HG03520 (cell line): ENCODE measurements at regions not wholly inside any gene's neighbourhood (a gene's known extent, or its start where the extent isn't known, plus 50 kb on each side); places are given as distances from the start of the nearest gene placed in this dataset.

ENCODE experiments used
- ATAC-seq: cut with Tn5 transposase; IDR thresholded peaks from one replicate; pipeline ENCODE4 v1.9.1; 2021; ENCODE audit warnings: mild to moderate bottlenecking, moderate library complexity; ENCODE audit not compliant: unreplicated experiment

DNA sequence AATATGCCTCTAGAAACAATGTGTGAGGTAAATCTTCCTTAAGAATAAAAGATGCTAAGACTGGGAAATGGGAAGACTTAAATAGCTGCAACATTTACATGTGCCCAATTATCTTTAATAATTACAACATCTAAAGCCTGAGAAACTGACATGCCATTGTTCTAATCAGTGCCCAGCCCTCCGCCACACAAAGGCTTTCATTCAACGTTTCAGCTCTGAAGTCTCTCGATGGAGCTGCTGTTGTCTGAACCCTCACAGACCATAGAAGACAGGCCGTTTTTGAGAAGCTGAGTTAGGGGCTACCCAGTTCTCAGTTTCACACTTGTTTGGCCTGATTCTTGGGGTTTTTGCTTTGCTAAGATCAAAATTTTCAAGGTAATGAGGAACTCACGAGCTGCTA lies 315.4 kb upstream of the CHST9 start:
- no peak for ATAC-seq

DNA sequence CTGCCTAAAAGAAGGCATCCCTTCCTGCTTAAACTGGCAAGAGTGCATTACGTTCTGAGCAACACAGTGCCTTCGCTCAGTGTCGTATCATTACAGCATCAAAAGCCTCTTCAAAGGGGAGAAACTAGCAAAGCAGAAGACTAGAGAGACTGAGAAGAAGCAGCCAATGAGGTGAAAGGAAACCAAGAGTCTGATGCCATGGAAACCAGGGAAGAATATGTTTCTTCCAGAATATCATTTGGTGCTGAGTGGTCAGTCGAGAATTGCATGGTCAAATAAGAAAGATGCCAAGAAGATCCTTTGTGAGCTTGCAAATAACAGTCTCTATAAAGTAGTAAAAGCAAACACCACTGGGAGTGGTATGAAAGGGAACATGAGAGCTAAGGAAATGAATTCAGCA lies 312.1 kb upstream of the CHST9 start:
- no peak for ATAC-seq

DNA sequence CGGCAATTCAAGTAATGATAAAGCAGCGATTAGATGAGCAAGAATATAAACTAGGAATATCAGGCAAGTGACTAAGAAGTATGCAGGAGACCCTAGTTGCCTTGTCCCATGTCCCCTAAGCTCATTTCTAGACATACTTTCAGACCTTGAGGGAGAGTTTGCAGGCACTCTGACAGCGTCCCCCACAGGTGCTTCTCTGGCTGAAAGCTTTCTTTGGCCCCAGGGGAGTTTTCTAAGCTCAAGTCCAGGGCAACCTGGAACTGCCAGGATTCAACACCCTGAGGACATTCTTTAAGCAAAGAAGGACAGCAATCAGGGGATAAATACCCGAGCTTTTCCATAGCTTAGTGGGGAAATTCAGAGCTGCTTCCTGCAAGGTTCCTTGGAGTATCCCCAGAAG lies 308.1 kb upstream of the CHST9 start:
- no peak for ATAC-seq

DNA sequence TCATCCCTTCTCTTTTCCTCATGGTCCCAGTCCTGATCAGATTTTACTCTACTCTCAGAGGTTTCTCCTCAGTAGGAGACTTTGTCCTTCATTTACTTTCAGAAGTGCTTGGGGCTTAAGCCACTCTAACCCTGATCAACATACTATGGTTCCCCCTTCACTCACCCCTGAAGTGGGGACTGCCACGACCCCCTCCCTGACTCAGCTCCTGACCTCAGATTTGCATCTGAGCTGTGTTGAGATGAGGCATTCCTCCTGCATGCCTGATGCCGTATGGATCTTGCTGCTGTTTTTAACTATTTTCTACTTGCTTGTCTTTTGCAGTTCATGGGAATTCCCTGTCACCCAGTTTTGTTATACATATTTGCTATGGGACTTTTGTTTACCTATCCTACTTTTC lies 306.7 kb upstream of the CHST9 start:
- ATAC-seq, result no peak

DNA sequence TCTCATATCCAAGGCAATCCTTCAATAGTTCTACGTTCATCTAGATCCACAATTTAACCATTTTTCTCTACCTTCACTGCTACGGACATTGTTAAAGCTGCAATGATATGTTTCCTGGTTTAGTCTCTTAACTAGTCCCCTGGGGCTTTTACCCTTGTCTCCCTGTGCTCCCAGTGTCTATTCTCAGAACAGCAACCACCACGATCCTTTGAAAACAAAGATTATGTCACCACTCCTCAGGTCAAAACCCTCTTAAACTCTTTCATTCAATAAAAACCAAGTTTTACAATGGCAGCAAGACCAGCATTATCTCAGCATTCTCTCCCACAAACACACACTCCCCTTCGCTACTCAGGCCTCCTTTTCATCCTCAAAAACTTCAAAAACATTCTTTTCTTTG lies 298.2 kb upstream of the CHST9 start:
- ATAC-seq, result no peak

DNA sequence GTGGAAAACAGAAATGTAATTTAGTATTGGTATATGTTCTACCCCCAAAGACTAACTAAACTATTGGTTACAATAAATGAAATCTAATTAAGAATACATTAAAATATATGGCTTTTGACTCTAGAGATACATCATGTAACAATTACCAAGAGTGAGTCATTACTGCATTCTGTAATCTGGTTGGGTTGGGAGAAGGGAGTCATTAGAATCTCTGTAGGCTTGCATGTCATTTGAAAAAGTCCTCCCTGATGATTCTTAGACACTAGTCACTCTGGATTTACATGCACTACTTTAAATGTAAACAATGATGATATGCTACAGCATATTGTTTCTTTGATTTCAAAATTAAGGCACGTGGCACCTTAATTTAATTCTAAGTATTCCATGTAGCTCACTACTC lies 293.4 kb upstream of the CHST9 start:
- ATAC-seq, result no peak

DNA sequence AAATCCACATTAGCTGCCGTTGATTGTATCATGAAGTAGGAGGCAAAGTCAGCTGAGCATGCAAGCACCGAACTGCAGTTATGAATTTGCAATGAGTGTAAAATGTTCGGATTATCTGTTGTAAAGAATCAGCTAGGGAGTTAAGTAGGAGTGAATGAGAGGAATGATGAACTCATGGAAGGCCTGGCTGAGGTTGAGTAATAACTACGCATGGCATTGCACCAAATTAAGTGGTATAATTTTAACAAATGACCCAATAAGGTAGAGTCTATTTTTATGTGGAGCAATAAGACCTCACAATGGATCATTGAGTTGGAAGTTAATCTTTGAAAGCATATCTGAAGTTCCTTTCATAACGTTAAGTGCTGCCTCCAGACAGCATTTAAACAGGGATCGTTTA lies 288.2 kb upstream of the CHST9 start:
- no peak for ATAC-seq

DNA sequence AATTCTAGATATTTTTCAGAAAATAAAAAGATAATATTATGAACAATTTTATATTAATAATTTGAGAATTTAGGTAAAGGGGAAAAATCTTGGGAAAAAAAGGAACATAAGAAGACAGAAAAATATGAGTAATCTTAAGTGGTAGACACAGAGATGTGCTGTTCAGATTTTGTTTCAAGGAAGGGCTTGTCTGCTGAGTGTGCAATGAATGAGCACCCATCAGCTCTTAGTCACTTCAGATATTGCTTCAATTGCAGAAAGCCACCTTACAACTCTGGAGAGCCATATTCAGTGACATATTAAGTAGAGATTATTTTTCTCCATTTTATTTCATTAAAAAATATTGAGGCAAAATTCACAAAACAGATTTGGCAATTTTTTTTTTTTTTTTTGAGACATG lies 282.0 kb upstream of the CHST9 start:
- no peak for ATAC-seq

DNA sequence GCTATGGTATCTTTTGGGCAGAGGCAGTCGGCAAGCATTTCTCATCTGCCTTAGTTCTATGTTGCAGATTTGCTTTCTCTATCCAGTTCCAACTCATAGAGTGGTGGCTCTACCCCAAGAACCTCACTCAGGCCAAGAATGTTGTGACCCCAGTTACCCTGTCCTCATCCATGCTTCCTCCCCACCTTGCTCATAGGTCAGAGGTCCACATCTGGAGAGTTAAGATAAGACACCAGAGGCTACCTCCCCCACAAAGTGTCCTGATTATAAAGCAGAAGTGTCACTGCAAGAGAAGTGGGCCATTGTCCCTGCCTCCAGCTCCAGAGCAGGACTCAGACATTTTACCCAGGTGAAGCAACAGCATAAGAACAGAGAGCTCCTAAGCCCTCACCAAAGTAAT lies 276.8 kb upstream of the CHST9 start:
- ATAC-seq, result no peak

DNA sequence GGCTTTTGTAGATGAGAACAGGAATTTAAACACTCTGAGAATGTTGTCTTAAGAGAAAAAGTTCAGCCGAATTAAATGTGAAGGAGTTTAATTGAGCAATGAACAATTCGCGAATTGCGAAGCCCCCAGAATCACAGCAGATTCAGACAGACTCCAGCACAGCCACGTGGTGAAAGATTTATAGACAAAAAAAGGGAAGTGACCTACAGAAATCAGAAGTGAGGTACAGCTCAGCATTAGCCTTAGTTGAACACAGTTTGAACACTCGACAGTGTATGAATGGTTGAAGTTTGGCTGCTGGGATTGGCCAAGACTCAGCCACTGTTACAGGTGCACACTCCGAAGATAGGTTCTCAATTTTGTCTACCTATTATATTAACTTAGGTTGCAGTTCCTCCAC lies 264.0 kb upstream of the CHST9 start:
- ATAC-seq, result no peak

DNA sequence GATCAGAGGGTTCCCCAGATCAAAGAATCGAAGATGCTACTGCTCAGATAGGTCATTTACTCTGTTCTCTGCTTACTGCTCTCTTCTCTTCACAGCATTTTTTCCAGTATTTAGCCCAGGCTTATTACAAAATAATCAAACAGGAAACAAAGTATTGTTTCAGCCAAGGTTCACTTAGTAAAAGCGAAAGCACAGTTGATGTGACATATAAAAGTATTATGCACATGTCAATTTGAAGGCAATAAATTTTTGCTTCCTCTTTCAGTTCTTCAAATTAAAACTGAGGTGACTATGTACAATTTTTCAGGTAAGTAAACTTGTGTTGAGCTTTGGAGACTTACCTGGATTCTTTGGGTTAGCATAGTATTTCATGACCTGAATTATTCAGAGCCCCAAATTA lies 262.8 kb upstream of the CHST9 start:
- no peak for ATAC-seq

DNA sequence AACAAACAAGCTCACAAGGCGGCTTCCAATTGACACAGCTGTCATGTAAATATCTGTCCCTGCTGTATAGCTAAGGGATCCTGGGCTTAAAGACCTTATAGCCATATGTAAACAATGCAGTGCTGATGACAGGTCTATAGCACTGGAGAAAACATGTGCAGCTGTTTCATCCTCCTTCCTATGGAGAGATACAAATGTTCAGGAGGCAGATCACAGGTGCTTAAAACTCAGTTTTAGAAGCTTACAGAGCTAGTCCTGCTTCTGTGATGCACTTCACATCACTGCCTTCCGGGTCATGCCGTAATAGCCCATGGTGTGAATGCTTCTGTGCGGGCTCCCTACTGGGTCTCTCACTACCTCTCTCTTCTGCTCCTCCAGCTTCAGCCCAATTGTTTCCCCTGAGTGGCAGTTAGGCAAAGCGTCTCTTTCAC lies 262.4 kb upstream of the CHST9 start:
- no peak for ATAC-seq

DNA sequence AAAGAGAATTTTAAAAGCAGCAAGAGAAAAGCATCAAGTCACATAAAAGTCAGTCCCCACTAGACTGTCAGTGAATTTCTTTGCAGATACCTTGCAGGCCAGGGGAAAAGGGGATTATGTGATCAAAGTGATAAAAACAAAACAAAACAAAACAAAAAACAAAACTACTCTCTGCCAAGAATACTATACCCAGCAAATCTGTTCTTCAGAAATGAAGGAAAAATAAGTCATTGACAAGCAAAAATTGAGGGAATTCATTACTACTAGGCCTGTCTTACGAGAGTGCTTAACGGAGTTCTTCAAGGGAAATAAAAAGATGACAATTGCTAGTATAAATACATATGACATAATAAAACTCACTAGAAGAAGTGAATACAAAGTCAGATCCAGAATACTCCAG lies 245.5 kb upstream of the CHST9 start:
- no peak for ATAC-seq

DNA sequence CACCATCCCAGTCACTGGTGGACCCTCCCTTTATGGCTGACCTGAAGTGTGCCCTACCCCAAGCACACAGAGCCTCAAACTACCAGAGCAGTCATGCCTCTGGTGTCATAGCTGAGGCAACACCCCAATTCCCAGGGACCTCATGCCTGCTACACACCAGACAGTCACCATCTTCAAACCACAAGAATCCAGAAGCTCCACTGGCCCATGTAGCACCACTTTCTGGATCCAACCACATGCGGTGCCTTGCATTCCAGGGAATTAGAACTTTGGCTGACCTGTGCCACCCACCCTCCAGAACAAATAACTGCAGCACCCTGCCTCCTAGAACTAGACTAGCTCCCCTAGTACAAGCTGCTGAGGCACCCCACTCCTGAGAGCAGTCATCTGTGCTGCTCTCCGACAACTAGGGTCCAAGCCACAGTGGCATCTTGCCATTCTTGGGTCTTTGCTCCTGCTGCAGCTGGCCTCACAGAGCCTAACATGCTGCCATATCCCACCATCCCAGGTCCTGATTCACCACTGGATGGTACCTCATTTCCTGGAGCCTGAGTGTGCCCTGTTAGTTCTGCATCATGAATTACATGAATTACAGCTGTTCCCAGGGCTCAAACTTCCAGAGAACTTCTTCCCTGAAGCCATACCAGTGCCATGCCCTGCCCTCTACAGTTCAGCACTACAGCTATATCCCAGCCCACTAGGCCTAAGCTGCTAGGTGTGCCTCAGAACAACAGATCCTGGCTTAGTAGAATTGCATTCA lies 243.8 kb upstream of the CHST9 start:
- ATAC-seq, result no peak

DNA sequence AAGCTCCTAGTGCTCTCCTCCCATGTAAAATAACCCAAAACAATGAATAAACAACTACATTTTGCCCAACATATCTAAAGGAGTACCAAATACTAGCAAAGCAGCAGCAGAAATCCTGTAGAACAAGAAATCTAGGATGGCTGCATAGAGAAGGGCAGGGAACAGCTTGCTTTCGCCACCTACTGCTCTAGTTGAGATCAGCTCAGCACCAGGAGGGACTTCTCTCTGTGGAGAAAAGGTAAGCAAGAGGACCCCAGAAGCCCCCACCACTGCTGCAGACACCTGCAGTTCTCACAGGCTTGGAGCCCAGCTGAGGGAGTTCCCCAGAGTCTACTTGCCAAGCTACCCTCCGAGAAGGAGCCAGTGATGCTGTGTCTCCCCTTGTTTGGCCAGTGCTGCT lies 243.0 kb upstream of the CHST9 start:
- ATAC-seq, result no peak

DNA sequence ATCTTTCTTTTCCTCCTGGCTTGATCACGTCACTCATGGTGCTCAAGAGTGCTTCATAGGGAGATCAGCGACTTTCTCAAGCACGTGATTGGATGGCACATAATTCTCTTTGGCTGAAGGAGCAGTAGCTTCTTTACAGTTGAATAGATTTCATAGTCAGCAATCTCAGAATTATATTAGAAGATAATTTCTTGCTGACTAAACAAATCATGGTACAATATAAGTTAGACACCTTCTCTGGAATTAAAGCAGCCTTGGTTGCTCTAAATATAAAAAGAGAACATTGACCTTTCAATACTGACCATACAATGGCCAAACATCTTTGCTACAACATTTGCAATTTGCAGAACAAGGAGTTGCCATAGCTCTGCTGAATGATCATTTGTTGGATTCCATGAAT lies 238.5 kb upstream of the CHST9 start:
- no peak for ATAC-seq

DNA sequence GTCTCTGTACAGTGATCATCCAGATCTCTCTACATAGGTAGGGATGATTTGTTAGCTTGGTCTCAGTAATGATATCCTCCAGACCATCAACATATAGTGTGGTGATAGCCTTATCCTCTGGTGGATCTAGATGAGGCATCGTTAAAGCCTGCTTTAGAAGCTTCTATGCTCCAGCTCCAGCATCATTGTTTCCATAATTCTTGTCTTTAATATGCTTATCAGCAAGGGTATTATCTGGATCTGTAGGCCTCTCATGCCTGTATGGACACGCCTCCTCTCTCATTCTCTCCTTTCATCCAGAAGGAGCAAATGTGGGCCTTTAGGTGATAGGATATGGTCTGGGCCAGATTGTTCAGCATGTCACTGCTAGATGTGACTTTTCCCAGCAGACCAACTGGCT lies 234.5 kb upstream of the CHST9 start:
- ATAC-seq, result no peak

DNA sequence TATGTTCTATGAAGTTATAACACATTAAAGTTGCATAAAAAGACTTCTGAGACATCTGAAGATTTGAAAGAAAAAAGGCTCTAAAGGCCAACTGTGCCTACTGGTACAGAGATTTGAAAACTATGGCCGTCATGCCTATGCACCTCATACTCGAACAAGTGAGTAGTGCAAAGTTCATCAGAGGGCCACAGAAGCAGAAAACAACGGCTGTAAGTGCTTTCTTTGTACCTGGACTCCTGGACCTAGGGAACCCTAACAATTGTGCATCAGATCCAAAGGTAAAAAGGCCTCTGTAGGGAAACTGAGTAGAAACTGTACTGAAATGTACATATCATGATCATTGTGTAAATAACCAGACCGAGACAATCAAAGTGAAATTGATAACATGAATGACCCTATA lies 230.4 kb upstream of the CHST9 start:
- ATAC-seq, result no peak

DNA sequence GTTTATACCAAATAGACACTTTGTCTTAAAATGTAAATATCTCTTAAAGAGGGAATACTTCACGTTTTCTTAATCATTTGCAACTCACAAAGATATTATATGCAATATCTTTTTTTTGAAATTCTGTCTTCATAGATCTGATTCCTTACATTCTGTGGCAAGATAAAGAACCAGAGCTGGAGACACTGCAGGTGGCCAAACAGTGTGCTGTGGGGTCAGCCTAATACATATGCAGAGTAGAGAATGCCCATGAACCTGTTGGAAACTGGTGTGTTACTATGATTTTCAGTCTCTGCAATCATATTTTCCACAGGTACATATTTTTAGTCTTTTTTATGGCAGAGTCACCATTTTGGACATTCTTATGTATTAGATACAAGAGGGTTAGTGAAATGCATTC lies 229.6 kb upstream of the CHST9 start:
- ATAC-seq, result no peak

DNA sequence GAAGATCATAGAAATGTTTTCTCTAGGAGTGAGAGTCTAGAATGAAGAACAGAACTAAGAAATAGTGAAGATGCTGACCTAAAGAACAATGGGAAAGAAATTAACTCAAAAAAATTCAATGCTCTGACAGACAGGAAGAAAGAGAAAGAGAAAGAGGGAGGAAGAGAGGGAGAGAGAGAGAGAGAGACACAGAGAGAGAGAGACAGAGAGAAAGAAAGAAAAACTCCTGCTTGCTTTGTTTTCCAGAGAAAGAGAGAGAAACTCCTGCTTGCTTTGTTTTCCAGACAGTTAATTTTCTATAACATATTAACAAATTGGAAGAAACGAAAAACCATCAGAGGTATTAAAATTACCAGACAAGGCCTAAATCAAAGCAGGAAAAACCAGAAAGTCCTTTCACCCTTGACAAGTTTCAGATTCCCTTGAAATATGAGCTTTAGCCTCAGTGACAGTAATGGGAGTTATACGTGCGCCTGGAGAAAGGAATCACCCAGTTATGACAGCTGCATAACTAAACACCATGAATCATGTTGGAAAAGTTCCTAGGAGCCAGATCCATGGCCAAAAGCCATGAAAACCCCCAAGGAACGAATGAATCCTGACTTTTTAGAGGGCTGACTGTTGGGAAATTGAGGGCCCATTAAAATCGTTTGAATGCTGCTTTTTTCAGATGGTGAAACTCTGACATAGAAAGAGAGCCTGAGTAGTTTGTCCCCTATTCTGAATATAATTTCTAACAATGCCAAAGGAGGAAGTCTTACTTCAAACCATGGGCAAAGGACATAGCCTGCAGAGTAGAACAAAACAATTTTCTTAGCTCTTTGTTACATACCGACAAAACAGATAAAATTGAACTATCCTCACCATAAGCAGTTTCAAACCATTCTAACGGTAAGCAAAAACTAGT lies 228.6 kb upstream of the CHST9 start:
- ATAC-seq, result no peak

DNA sequence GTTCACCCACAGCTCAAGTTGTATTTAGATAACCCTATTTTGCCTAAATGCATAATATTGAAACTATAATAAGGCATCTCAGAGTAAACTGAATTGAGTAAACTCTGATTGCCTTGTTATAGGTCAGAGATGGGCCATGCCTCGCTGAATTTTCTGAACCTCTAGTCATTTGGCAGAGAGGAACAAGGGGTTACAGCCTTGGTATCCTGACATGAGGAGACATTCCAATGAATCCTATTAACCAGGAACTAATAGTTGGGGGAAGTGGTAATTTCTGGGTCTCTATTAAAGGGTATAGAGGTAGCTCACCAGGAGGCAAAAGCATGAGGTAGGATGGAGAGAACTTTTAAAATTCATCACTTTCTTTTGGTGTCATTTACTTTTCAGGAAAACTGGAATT lies 227.4 kb upstream of the CHST9 start:
- ATAC-seq, result no peak

DNA sequence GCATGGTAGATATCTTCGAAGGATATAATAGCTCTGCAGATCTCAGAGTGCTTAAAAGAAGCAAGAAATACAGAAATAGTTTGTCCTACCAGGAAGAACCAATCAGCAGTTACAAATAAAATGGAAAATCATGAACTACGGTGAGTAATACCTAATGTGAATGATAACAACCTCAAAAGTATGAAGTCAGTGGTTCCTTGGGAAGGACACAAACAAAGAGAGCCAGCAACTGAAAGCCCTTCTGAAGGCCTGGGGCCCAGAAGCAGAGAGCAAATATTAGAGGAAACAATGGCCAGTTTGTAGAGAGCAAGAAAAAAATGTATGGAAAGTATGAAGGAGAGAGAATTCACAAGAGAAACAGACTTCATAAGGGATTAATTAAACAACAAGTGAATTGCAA lies 226.8 kb upstream of the CHST9 start:
- ATAC-seq, result no peak
